Stimulated activated CD8-positive, alpha-beta memory T cell treated with anti-CD3 and anti-CD28 coated beads, Interleukin-2, amount 100 ng/mL, for 48 hours (primary cell): ENCODE measurements at regions not wholly inside any gene's neighbourhood (a gene's known extent, or its start where the extent isn't known, plus 50 kb on each side); places are given as distances from the start of the nearest gene placed in this dataset.

Experiments used
- DNase-seq, 2 donors: peaks; one replicate each; pipeline ENCODE4 v3.0.0-alpha.2; 2020; ENCODE audit warnings: low read depth in 2 of 2

DNA sequence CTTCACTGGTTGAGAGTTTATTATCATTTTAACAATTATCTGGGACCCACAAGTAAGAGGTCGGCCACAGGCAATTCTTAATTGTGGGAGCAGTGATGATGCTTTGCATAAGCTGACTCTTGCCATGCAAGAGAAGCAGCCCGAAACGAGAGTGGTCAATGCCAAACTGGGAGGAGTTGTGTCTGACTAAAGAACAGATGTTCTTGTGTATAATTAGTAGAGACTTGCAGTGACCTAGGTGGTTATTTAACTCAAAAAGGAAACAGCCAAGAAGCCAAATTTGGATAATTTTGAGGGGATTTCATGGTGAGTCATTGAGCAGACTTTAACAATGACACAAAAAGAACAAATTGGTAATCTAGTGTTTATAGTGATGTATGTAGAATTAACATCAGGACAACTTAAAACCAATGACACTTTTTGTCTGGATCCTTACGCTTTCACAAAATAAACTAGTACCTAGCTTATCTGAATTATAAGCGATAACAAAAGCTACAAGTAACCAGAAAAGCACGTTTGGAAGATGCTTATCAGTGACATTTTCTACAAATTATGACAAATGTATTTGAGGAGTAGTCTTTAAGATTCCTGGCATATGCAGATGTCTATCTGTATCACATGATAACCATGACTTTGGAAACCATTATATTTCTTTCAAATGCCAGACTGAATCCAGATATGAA lies 184.7 kb upstream of the DLGAP1 start:
- no peak for DNase-seq

DNA sequence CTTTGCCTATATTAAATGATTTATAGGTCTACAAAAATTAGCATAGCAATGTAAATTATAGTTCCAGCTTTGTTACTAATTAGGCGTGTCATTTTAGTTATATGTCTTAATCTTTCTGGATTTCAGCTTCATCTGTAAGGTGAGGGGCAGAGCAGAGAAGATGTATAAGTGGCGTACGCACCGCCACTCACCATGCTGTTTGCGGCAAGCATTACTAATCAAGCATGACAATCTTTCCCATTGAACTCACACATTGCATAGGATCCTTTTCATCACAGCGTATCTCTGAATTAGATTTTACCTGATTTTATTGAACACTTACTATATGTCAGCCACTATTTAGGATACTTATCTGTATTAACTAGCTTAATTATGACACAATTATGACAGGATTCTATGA lies 183.6 kb upstream of the DLGAP1 start:
- DNase-seq, result no peak

DNA sequence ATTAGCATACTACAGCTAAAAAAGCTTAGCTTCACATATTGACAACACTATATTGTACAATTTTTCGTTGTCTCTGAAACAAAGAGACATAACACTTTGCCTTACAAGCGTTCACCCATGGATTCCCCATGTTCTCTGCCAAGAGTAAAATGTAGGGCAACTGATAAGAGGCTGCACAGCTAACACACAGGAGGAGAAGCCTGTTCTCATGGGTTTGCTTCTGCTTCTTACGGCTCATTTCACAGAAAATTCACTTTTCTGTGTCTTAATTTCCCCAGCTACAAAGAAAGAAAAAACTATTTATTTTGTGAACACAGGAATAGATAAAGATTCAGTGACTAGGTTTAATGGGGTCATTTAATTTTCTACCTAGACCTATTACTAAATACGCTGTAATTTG lies 182.8 kb upstream of the DLGAP1 start:
- no peak for DNase-seq

DNA sequence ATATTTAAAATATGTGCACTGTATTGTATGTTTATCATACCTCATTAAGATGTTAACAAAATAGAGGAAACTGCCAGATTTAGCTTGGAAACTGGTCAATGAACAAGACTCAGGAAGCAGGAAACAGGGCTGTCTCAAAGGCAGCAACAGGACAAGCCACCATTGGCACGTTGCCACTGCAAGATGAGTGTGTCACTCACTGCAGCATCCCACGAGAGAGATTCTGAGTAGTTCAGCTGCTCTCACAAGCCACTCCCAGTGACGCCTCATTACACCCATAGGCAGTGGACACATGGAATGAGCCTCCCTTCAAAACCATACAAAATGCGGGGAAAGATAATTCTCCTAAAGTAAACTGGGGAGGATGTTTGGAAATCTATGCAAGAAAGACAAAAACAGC lies 181.9 kb upstream of the DLGAP1 start:
- DNase-seq, result no peak

DNA sequence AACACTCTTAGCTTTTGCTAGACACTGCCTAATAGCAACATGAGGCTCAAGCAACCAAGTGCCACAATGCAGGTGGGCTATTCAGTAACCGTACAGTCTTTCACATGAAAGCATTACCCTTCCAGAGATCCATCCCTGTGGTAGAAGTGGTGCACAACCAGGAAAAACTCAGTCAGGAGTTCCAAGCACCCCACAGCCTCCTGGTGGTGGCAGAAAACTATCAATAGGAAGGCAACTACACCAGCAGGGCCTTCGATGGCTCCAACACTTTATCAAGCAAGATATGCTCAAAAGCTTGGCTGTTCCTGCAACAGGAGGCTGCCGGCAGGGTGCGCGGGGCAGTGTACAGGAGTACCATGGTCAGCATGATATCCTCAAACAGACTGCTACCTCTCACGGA lies 176.1 kb upstream of the DLGAP1 start:
- DNase-seq, result no peak

GRCh38 chr18:4605212-4605611 lies 150.1 kb upstream of the DLGAP1 start:
- no peak for DNase-seq

GRCh38 chr18:4603955-4604354 lies 148.8 kb upstream of the DLGAP1 start:
- DNase-seq, result no peak

DNA sequence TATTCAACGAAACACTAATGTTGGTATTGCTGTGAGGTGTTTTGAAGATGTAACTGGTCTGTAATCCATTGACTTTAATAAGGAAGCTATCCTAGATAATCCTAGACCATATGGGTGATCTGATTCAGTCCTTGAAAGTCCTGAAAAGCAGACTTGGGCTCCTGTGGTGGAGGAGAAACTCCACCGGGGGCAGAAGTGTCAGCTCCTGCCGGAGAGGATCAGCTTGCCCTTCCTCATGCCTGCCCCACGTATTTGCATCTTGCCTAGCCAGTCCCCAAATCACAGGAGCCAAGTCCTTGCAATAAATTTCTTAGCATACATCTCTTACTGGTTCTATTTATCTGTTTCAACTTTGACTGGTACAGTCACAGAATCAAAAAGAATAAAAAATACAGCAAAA lies 144.2 kb upstream of the DLGAP1 start:
- DNase-seq, result no peak

- DNase-seq, result no peak
These were observed 142.2 kb upstream of the DLGAP1 start for GRCh38 chr18:4597301-4597700.

DNA sequence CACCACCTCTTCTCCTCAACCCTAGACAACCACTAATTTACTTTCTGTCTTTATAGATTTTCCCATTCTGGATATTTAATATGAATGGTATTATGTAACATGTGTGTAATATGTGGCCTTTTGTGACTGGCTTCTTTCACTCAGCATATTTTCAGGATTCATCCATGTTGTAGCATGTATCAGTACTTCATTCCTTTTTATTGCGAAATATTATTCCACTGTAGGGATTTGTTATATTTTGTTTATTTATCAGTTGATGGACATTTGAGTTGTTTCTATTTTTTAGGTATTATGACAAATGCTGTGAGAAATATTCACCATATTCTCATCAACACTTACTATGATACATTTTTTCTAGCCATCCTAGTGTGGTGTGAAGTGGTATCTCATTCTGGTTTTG lies 138.8 kb upstream of the DLGAP1 start:
- no peak for DNase-seq

DNA sequence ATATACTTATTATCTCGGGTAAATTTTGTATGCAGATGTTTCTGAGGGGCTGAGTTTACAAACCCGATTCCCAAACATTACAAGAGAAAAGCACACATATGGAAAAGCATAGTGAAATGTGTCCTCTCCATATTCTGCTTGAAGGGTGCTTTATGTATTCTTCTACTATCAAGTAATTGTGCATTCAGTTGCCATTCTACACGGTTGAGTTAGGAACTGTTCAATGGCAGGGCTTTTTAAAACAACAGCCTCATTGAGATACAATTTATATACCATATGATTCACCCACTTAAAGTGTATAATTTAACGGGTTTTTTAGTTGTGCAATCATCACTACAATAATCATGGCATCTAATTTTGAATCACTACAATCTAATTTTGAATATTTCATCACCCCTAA lies 138.4 kb upstream of the DLGAP1 start:
- no peak for DNase-seq

GRCh38 chr18:4589056-4589800 lies 134.1 kb upstream of the DLGAP1 start:
- no peak for DNase-seq

GRCh38 chr18:4587204-4587603 lies 132.1 kb upstream of the DLGAP1 start:
- DNase-seq, result no peak

DNA sequence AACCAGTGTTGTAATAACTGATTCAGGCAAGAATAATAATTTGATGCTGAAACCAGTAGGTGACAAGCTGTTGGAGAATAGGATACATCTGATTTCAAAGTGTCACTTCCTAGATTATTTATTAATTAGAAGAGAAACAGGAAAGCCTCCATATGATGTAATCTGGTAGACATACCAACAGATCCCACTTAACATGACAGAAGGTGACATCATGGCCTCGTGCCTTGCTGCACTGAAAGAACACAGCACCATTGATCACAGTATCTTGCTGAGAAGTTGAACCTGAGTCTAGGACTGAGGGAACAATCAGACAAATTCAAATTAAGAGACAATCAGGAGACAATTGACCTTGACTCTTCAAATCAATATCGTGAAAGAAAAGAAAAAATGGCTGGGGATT lies 131.6 kb upstream of the DLGAP1 start:
- DNase-seq, result no peak

DNA sequence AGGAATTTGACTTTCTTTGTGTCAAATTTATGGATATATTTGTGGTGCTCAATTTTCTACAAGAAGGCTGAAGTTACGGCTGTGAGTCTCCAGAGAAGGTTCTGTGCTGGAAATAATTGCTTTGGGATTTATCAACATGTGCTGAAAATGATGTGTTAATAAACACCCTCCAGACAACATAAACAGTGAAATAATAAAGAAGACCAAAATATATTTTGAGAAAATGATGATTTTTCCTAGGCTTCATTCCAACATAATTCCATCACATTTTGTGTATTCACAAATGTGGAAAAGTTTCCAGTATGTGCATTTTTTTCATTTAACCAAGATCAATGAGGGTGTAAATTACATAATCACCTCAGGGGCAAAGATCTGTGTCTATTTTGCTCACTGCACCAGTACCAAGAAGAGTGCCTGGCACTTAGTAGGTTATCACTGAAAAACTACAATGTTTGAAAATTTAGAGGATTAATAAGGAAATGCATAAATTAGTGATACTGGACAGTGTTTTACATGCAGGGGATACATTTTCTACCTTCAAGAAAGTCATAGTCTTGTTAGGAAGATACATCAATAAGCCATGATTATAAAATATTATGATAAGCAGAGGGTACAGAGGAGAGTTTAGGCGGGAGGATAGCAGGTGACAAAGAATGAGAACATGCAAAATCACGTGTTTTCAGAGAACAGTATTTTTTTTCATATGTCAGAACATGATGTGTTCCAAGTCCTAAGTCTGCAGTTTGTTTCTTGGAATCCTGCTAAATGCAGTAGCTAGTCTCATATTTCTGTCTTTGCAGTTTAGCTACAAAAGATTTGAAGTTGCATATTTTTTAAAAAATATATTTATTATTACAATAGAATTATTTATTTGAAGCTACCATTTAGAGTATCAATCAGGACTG lies 127.6 kb upstream of the DLGAP1 start:
- no peak for DNase-seq

DNA sequence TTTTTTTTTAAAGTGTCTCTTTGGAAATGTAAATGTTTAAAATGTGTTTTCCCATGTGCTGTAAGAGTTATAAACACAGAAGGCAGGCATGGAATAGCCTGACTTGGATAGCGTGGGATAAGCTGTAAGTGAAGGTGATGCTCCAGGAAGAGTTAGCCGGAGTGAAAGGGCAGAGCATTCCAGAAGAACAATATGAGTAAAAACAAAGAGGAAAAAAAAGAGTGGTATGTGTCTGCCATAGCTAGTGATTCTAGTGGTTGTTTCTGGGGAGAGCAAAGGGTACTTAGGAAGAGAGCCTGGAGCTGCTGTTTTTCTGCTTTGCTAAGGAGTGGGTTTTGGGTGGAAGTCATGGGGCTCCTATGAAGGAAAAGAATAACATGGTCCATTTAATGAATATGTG lies 126.9 kb upstream of the DLGAP1 start:
- DNase-seq, result no peak

DNA sequence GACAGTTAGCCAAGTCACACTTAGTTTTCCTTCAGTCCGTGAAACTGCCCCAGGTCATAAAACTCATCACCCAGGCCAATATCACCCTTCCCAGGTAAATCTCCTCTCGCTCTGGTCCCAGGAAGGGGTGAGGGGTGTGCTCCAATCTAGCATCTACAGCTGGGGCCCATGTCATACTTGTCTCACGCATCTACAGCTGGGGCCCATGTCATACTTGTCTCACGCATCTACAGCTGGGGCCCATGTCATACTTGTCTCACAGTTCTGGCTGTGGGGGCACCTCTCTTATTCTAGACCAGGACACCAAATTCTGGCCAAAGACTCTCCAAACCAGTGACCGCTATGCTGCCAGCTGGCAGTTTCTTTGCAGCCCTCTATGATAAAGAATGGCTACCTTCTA lies 123.3 kb upstream of the DLGAP1 start:
- no peak for DNase-seq

DNA sequence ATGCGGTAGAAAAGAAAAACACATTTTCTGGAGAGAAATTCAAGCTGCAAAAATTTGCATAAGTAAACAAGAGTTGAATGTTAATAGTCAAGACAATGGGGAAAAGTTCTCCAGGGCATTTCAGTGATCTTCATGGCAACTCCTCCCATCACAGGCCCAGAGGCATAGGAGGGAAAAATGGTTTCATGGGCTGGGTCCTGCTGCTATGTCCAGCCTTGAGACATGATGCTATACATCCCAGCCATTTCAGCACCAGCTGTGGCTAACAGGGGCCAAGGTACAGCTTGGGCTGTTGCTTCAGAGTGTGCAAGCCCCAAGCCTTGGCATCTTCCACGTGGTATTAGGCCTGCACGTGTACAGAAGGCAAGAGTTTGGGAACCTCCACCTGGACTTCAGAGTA lies 118.6 kb upstream of the DLGAP1 start:
- DNase-seq, result no peak

DNA sequence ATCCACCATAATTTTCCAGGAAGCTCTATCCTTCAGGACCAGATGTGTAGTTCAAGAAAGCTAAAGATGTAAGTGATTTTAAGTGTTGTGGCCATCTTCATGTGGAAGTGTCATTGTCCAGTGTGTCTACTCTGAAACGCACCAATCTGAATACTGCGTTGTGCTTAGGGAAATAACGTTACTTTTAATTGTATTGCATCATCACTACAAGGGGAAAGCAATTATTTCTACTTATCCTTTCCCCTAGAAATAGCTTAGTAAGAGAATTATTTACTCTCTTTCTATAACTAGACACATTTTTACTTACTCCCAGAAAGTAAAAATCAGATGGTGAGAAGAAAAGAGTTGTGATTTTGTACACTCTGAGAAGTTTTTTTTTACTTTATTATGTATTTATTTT lies 102.4 kb upstream of the DLGAP1 start:
- DNase-seq, result no peak

DNA sequence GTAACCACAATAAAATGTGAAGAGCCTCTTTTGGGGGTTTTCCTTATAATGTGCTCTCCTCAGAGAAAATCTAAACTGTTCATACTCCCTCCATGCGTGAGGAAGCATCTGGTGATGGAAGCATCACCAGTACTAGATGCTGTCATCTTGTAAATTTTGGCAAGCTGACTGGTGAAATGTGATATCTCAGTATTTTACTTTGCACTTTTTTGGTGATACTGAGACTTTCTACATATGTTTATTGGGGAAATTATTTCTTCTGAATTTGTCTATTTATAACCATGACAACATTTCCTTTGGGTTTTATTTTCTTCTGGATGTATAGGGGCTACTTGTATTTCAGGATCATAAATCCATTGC lies 95.9 kb upstream of the DLGAP1 start:
- no peak for DNase-seq

DNA sequence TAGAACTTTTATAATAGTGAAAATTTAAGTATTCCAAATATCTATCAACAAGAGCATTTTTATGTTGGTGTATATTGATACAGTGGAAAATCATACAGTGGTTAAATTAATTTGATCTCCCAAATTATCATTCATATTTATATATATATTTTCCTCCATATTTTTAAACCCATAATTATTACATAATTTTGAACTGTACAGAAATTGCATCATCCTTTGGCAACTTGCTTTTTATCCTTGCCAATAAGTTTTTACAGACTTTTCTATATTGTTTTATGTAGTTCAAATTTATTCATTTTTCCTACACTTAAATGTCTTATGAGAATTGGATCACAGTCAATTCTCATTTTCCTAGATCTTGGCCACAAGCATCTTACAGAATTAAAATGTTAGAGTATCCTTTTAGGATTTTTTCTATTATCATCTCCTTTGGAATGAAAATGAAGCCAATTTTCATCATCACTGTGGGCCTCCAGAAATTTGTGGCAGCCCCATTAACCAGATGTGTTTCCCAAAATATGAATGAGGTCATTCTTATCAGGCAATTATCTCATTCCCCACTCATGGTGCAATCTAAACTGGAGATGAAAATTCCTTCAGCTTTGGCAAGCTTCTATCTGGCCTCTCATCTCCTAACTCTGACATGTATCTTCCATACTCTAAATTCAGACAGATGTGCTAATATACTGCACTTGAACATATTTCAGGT lies 94.2 kb upstream of the DLGAP1 start:
- DNase-seq, result no peak

GRCh38 chr18:4547126-4547525 lies 92.0 kb upstream of the DLGAP1 start:
- no peak for DNase-seq
